ENCODE measurements at regions not wholly inside any gene's neighbourhood (a gene's known extent, or its start where the extent isn't known, plus 50 kb on each side); places are given as distances from the start of the nearest gene placed in this dataset.

DNA sequence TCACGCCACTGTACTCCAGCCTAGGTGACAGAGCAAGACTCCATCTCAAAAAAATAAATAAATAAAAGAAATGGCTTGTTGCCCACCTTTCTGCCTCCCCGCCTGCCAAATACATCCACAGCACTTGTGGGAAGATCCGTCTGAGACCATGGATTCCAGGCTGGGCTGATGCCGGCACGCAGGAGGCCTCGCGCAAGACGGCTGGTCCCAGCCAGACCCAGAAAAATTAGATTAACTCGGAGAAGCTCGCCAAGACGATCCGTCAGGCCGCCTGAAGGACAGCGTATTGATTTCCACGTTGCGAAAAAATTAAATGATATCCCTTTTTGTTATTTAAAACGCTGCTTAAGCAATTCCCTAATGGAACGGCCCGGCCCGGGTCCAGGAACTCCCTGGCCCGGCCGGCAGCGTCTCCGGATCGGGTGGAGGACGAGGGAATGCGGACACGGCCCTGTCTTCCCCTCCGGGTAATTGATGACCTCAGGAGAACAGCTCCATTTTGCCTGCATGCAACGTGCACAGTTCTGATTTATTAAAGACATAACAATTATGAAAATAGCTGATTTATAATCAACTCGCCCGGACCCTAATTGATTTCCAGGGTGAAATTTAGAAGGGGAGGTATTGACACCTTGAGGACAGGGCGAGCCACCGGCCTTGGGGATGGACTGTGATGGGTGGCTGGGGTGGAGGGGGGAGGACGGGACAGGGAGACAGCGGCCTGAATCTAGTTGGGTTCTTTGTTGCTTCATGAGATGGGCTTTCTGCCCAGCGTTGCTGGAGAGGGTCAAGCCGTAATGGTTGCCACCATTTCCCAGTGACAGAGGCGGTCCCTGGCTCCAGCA lies 52.1 kb downstream of the ZNRF4 start:
- H3K27ac ChIP-seq: no peak overlapping the region
- no peak for ATAC-seq
- no peaks in the 10 kb centered on the region for H3K4me1 ChIP-seq
- TF ChIP-seq FOSB (CRISPR knock-in tag; IDR thresholded peaks at IDR 0.05): no peak
- TF ChIP-seq HOXB5 (CRISPR knock-in tag; IDR thresholded peaks at IDR 0.05): no peak
- TF ChIP-seq CHD2 (IDR thresholded peaks at IDR 0.05; ENCODE audit: low read length, partially characterized antibody): no peak
- TF ChIP-seq MAX (IDR thresholded peaks at IDR 0.05): no peak
- TF ChIP-seq CTCF (IDR thresholded peaks at IDR 0.05): no peak
- no peak for TF ChIP-seq EHMT2 (IDR thresholded peaks at IDR 0.05; ENCODE audit: low read depth)
- no peak for TF ChIP-seq NFE2L2 (conservative IDR thresholded peaks at IDR 0.05; ENCODE audit: low read length)
- no peak for TF ChIP-seq E2F6 (IDR thresholded peaks at IDR 0.05; ENCODE audit: borderline replicate concordance, low read depth)
- TF ChIP-seq RCOR1 (IDR thresholded peaks at IDR 0.05; ENCODE audit: low read depth, low read length): no peak
- TF ChIP-seq JUN (IDR thresholded peaks at IDR 0.05): no peak
- 71% methylated on average over 37 of the region's 39 CpGs for WGBS (ENCODE audit: missing lambda C conversion rate)
- H3K4me3 ChIP-seq: no peak overlapping the region
- no peak overlapping the region for H3K4me2 ChIP-seq
- DNase-seq (ENCODE audit: low read depth in 1 of 2, low spot score in 1 of 2): no peak
- CTCF ChIA-PET: interaction anchor here (0.6 kb wide), 1 partner anchor 678 kb away, joined by 3 read pairs; no protein-coding TSS in a partner anchor
- peaks cover 16% of the 10 kb centered on the region; the same call in 2 of the 3 replicates for H3K9me3 ChIP-seq
- POLR2A ChIA-PET: no interaction called here
- FAIRE-seq: no peak

Measured in A549 (cell line).